ENCODE measurements at regions not wholly inside any gene's neighbourhood (a gene's known extent, or its start where the extent isn't known, plus 50 kb on each side); places are given as distances from the start of the nearest gene placed in this dataset.

GRCh38 chr4:177023951-177024350 is 231.2 kb upstream of the VEGFC start:
- H3K9me3 Mint-ChIP-seq, result peaks cover 4% of the 10 kb centered on the region
- CTCF ChIA-PET, result no interaction called here
- H3K36me3 Mint-ChIP-seq (ENCODE audit: low read depth), result no peaks in the 10 kb centered on the region

GRCh38 chr4:177032341-177032740 is 239.6 kb upstream of the VEGFC start:
- Mint-ChIP-seq H3K4me3 (no peak overlapping the region), H3K36me3 (ENCODE audit: low read depth) (no peaks in the 10 kb centered on the region), H3K9me3 (no peaks in the 10 kb centered on the region), H3K27ac (no peak overlapping the region), H3K27me3 (no peaks in the 10 kb centered on the region), H3K4me1 (no peaks in the 10 kb centered on the region)
- ATAC-seq (ENCODE audit: low read depth), result no peak
- no peak for TF ChIP-seq CTCF (IDR thresholded peaks at IDR 0.05)
- ChIA-PET CTCF (no interaction called here), POLR2A (no interaction called here)
- intact Hi-C loops (cut with micrococcal nuclease), result no loop called here
- DNase-seq, result no peak

More at GRCh38 chr4:177023951-177024350, 231.2 kb upstream of the VEGFC start:
- Mint-ChIP-seq H3K4me3 (no peak overlapping the region), H3K27me3 (no peaks in the 10 kb centered on the region), H3K27ac (no peak overlapping the region), H3K4me1 (no peaks in the 10 kb centered on the region)
- DNase-seq (no peak), ATAC-seq (ENCODE audit: low read depth) (no peak)
- intact Hi-C loops (cut with micrococcal nuclease), result no loop called here
- no peak for TF ChIP-seq CTCF (IDR thresholded peaks at IDR 0.05)
- POLR2A ChIA-PET, result no interaction called here

GRCh38 chr4:177033135-177033534 is 240.4 kb upstream of the VEGFC start:
- H3K27ac Mint-ChIP-seq, result no peak overlapping the region
- no peak for TF ChIP-seq CTCF (IDR thresholded peaks at IDR 0.05)
- no peak for ATAC-seq (ENCODE audit: low read depth)
- no peak for DNase-seq
- POLR2A ChIA-PET, result no interaction called here
- H3K9me3 Mint-ChIP-seq, result no peaks in the 10 kb centered on the region
- H3K4me1 Mint-ChIP-seq, result no peaks in the 10 kb centered on the region
- no peaks in the 10 kb centered on the region for H3K36me3 Mint-ChIP-seq (ENCODE audit: low read depth)
- intact Hi-C loops (cut with micrococcal nuclease), result no loop called here
- H3K27me3 Mint-ChIP-seq, result no peaks in the 10 kb centered on the region
- CTCF ChIA-PET, result no interaction called here
- no peak overlapping the region for H3K4me3 Mint-ChIP-seq

GRCh38 chr4:177033632-177034031 is 240.9 kb upstream of the VEGFC start:
- ChIA-PET POLR2A (no interaction called here), CTCF (no interaction called here)
- H3K9me3 Mint-ChIP-seq, result no peaks in the 10 kb centered on the region
- H3K4me1 Mint-ChIP-seq, result no peaks in the 10 kb centered on the region
- TF ChIP-seq CTCF (IDR thresholded peaks at IDR 0.05), result no peak
- H3K36me3 Mint-ChIP-seq (ENCODE audit: low read depth), result no peaks in the 10 kb centered on the region
- H3K4me3 Mint-ChIP-seq, result no peak overlapping the region
- no peak overlapping the region for H3K27ac Mint-ChIP-seq
- DNase-seq, result no peak
- H3K27me3 Mint-ChIP-seq, result no peaks in the 10 kb centered on the region
- intact Hi-C loops (cut with micrococcal nuclease), result no loop called here
- no peak for ATAC-seq (ENCODE audit: low read depth)

- intact Hi-C loops (cut with micrococcal nuclease), result no loop called here
- CTCF ChIA-PET, result no interaction called here
Observed at GRCh38 chr4:177041356-177041755, 248.6 kb upstream of the VEGFC start.

More at GRCh38 chr4:177041356-177041755, 248.6 kb upstream of the VEGFC start:
- DNase-seq (no peak), ATAC-seq (ENCODE audit: low read depth) (no peak)
- no peaks in the 10 kb centered on the region for H3K36me3 Mint-ChIP-seq (ENCODE audit: low read depth)
- TF ChIP-seq CTCF (IDR thresholded peaks at IDR 0.05), result no peak
- no peaks in the 10 kb centered on the region for H3K4me1 Mint-ChIP-seq
- no peak overlapping the region for H3K27ac Mint-ChIP-seq
- POLR2A ChIA-PET, result no interaction called here
- H3K4me3 Mint-ChIP-seq, result no peak overlapping the region
- no peaks in the 10 kb centered on the region for H3K9me3 Mint-ChIP-seq
- H3K27me3 Mint-ChIP-seq, result no peaks in the 10 kb centered on the region
